GM12878 (cell line): ENCODE measurements at regions not wholly inside any gene's neighbourhood (a gene's known extent, or its start where the extent isn't known, plus 50 kb on each side); places are given as distances from the start of the nearest gene placed in this dataset.

Source experiments
- CBX3 ChIP-seq: fragments of 200-600 bp; sonication (generic); IDR thresholded peaks from 2 replicates; pipeline ENCODE4 v1.6.1; 2016; ENCODE audit warnings: low read depth, borderline replicate concordance
- CTCF ChIP-seq, 3 experiments: IDR thresholded peaks in 2 of 3; conservative IDR thresholded peaks in 1 of 3; 2 replicates each; pipeline ENCODE4 v1.5.1; 2011; ENCODE audit warnings: low read depth in 3 of 3, low read length in 3 of 3, mild to moderate bottlenecking in 3 of 3, control low read depth in 2 of 3, moderate library complexity in 2 of 3, inconsistent platforms in 1 of 3, mixed read lengths in 1 of 3; ENCODE audit not compliant: control insufficient read depth in 2 of 3, insufficient read depth in 1 of 3; ENCODE audit errors: extremely low read depth in 1 of 3
- HDAC2 ChIP-seq: fragments of 200-600 bp; sonication (generic); IDR thresholded peaks from 2 replicates; pipeline ENCODE4 v1.6.1; 2017
- HSF1 ChIP-seq: fragments of 150-350 bp; IDR thresholded peaks from 2 replicates; pipeline ENCODE4 v1.6.1; 2014; ENCODE audit warnings: mild to moderate bottlenecking, low read depth, low read length
- JUNB ChIP-seq: IDR thresholded peaks from 2 replicates; pipeline ENCODE4 v1.6.1; 2016; ENCODE audit warnings: antibody characterized with exemption, mild to moderate bottlenecking
- KDM1A ChIP-seq: fragments of 200-600 bp; sonication (generic); IDR thresholded peaks from 2 replicates; pipeline ENCODE4 v1.6.1; 2016; ENCODE audit warnings: borderline replicate concordance
- MEF2B ChIP-seq: fragments of 450-650 bp; IDR thresholded peaks from 2 replicates; pipeline ENCODE4 v1.6.1; 2018; ENCODE audit warnings: mild to moderate bottlenecking, moderate library complexity; ENCODE audit not compliant: partially characterized antibody, poor library complexity, severe bottlenecking
- MXI1 ChIP-seq: fragments of 150-350 bp; IDR thresholded peaks from 2 replicates; pipeline ENCODE4 v1.6.1; 2011; ENCODE audit warnings: low read depth, mild to moderate bottlenecking, inconsistent platforms, low read length, improper control_type of control experiment
- NFIC ChIP-seq: IDR thresholded peaks from 2 replicates; pipeline ENCODE4 v1.6.1; 2012; ENCODE audit warnings: low read depth, mild to moderate bottlenecking, inconsistent platforms, low read length, moderate library complexity
- NRF1 ChIP-seq: conservative IDR thresholded peaks from 2 replicates; pipeline ENCODE4 v1.6.1; 2011; ENCODE audit warnings: mild to moderate bottlenecking, low read depth, low read length, improper control_type of control experiment
- PKNOX1 ChIP-seq: fragments of 450-650 bp; IDR thresholded peaks from 2 replicates; pipeline ENCODE4 v1.6.1; 2016; ENCODE audit warnings: mild to moderate bottlenecking
- POLR2AphosphoS2 ChIP-seq: IDR thresholded peaks from 2 replicates; pipeline ENCODE4 v1.6.1; 2011; ENCODE audit warnings: low read depth, mild to moderate bottlenecking, low read length, improper control_type of control experiment, moderate library complexity
- SMARCA5 ChIP-seq: fragments of 450-650 bp; IDR thresholded peaks from 2 replicates; pipeline ENCODE4 v1.6.1; 2017; ENCODE audit warnings: mild to moderate bottlenecking
- SREBF2 ChIP-seq: IDR thresholded peaks from 2 replicates; pipeline ENCODE4 v1.6.1; 2012; ENCODE audit warnings: mild to moderate bottlenecking, low read length
- STAT1 ChIP-seq: fragments of 450-650 bp; conservative IDR thresholded peaks from 2 replicates; pipeline ENCODE4 v1.6.1; 2014; ENCODE audit warnings: antibody characterized with exemption, mild to moderate bottlenecking
- TARDBP ChIP-seq: IDR thresholded peaks from 2 replicates; pipeline ENCODE4 v1.6.1; 2016; ENCODE audit warnings: borderline replicate concordance
- YBX1 ChIP-seq: fragments of 450-650 bp; IDR thresholded peaks from 2 replicates; pipeline ENCODE4 v1.6.1; 2016; ENCODE audit warnings: antibody characterized with exemption
- ZNF592 ChIP-seq: fragments of 450-650 bp; IDR thresholded peaks from 2 replicates; pipeline ENCODE4 v1.6.1; 2017; ENCODE audit warnings: mild to moderate bottlenecking, moderate library complexity
- ZZZ3 ChIP-seq: IDR thresholded peaks from 2 replicates; pipeline ENCODE4 v1.6.1; 2011; ENCODE audit warnings: low read depth; ENCODE audit not compliant: control insufficient read depth, insufficient read length
- TF ChIP-seq, protein P1 (sequence below): fragments of 450-650 bp; IDR thresholded peaks from 2 replicates; pipeline ENCODE4 v1.6.1; 2017; ENCODE audit warnings: low read depth, mild to moderate bottlenecking, moderate library complexity

DNA sequence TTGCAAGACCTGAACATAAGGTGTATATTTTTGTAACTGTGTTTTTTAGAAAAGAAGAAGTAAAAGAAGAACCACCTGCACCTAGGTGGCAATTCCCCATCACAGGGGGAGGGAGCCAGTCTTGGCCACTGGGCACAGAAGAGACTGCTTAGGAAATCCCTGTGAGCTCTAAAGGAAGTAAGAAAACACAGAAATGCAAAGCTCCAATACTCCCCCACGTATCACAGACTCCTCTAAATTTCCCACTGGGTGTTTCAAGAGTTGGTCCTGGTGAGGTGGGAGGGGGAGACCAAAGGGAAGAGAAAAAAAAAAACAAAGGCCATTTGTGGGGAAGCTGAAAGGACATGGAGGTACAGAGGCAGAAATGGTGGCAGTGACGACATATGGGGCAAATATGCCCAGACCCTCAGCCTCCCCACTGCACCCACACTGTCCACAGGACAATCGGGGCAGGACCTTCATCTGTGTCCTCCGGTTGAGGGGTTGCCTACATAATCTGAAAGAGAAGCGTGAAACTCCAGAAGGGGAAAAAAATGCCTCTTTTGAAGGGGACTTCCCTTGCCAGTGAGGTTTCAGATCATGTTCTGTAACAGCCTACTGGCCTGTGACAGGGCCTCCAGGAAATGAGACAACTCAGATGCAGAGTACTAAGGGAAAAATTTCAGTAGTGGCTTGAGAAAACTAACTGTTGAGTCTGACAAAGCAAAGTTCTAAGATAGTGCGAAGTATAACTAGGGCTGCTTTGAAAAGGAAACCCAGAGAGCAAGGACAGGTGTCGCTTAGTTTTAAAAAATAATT, 226.2 kb upstream of the MARCKS start (continued):
- TF ChIP-seq NRF1: no peak
- peak; percentile 74 for TF ChIP-seq PKNOX1
- TF ChIP-seq ZZZ3: no peak
- no peak for TF ChIP-seq KDM1A
- peak; percentile 77 for TF ChIP-seq MXI1
- no peak for TF ChIP-seq CTCF (IDR thresholded peaks at IDR 0.05 in 2 of 3, conservative IDR thresholded peaks at IDR 0.05 in 1 of 3; ENCODE audit: control insufficient read depth in 2 of 3, extremely low read depth in 1 of 3, insufficient read depth in 1 of 3, low read depth in 3 of 3, low read length in 3 of 3)
- TF ChIP-seq HSF1: no peak
- TF ChIP-seq SMARCA5: peak; percentile 36; the same call in 1 of the 2 replicates
- no peak for TF ChIP-seq CBX3
- no peak for TF ChIP-seq YBX1
- peak; percentile 42; the same call in 1 of the 2 replicates for TF ChIP-seq ZNF592
- peak; percentile 72; the same call in 1 of the 2 replicates for TF ChIP-seq POLR2AphosphoS2
- no peak for TF ChIP-seq SREBF2
- peak; percentile 87 for TF ChIP-seq NFIC
- TF ChIP-seq JUNB: peak; percentile 79
- peak; percentile 59 for TF ChIP-seq MEF2B
- TF ChIP-seq HDAC2: no peak
- TF ChIP-seq TARDBP: peak; percentile 66; the same call in 1 of the 2 replicates
- 0 out of 2 replicates have a peak, but pooled peaks have one; percentile 68 for TF ChIP-seq STAT1
- TF ChIP-seq, protein P1, sequence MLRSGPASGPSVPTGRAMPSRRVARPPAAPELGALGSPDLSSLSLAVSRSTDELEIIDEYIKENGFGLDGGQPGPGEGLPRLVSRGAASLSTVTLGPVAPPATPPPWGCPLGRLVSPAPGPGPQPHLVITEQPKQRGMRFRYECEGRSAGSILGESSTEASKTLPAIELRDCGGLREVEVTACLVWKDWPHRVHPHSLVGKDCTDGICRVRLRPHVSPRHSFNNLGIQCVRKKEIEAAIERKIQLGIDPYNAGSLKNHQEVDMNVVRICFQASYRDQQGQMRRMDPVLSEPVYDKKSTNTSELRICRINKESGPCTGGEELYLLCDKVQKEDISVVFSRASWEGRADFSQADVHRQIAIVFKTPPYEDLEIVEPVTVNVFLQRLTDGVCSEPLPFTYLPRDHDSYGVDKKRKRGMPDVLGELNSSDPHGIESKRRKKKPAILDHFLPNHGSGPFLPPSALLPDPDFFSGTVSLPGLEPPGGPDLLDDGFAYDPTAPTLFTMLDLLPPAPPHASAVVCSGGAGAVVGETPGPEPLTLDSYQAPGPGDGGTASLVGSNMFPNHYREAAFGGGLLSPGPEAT: peak; percentile 94
